Thymus (tissue), 11 donors: ENCODE measurements at regions not wholly inside any gene's neighbourhood (a gene's known extent, or its start where the extent isn't known, plus 50 kb on each side); places are given as distances from the start of the nearest gene placed in this dataset.

Experiments used
- DNase-seq, 9 donors: peaks; one replicate each; pipeline ENCODE4 v3.0.0-alpha.2; 2013; ENCODE audit warnings: low spot score in 9 of 9, low read depth in 6 of 9, missing footprints in 1 of 9
- H3K27ac ChIP-seq, 2 donors: one replicate each; pipeline ENCODE4 v1.5.1; 2013; ENCODE audit warnings: control low read depth in 1 of 2, low read depth in 1 of 2, low read length in 1 of 2, mild to moderate bottlenecking in 1 of 2, moderate library complexity in 1 of 2
- H3K27me3 ChIP-seq, 2 donors: one replicate each; pipeline ENCODE4 v1.5.1; 2013; ENCODE audit warnings: low read length in 1 of 2; ENCODE audit not compliant: control insufficient read depth in 2 of 2, insufficient read depth in 1 of 2
- H3K36me3 ChIP-seq, 2 donors: one replicate each; pipeline ENCODE4 v1.5.1; 2013; ENCODE audit warnings: low read length in 1 of 2, mild to moderate bottlenecking in 1 of 2, moderate library complexity in 1 of 2; ENCODE audit not compliant: control insufficient read depth in 2 of 2, insufficient read depth in 2 of 2
- H3K4me1 ChIP-seq, 2 donors: one replicate each; pipeline ENCODE4 v1.5.1; 2013; ENCODE audit warnings: low read length in 2 of 2; ENCODE audit not compliant: control insufficient read depth in 2 of 2, insufficient read depth in 2 of 2
- H3K4me3 ChIP-seq, 2 donors: one replicate each; pipeline ENCODE4 v1.5.1; 2013; ENCODE audit warnings: low read length in 2 of 2, control low read depth in 1 of 2, mild to moderate bottlenecking in 1 of 2
- H3K9me3 ChIP-seq, 2 donors: one replicate each; pipeline ENCODE4 v1.5.1; 2013; ENCODE audit warnings: low read length in 1 of 2, mild to moderate bottlenecking in 1 of 2; ENCODE audit not compliant: control insufficient read depth in 2 of 2, insufficient read depth in 1 of 2
- WGBS: extraction: QIAGEN DNeasy Blood & Tissue Kit; methylation state at CpG from one replicate; pipeline ENCODE4 v1.1.7; 2013; 5-methylcytosine and 5-hydroxymethylcytosine counted together
- donor health status: healthy.

DNA sequence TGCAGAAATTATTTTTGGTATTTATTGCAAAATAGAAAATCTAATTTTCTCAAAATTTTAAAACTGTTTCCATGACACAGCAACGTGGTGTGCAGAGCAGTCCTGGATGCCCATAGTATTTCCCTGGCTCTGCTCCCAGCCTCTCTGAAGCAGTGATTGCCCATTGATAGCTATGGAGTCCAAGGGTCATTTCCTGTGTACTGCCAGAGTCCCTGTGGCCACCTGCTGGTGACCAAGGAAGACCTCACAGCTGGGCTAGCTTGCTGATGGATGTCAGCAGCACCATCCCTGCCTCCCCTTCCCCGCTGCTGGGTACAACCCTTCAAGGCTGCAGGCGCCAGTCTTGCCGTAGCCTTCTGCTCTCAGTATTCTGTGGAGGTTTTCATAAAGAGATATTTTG is 184.1 kb downstream of the DIRAS2 start:
- DNase-seq = no peak
- no peak overlapping the region for H3K27ac ChIP-seq
- no peaks in the 10 kb centered on the region for H3K27me3 ChIP-seq
- no peaks in the 10 kb centered on the region for H3K4me1 ChIP-seq
- 93% methylated on average over 4 of the region's 4 CpGs for WGBS
- H3K4me3 ChIP-seq = no peak overlapping the region
- no peaks in the 10 kb centered on the region for H3K36me3 ChIP-seq
- H3K9me3 ChIP-seq = no peaks in the 10 kb centered on the region

DNA sequence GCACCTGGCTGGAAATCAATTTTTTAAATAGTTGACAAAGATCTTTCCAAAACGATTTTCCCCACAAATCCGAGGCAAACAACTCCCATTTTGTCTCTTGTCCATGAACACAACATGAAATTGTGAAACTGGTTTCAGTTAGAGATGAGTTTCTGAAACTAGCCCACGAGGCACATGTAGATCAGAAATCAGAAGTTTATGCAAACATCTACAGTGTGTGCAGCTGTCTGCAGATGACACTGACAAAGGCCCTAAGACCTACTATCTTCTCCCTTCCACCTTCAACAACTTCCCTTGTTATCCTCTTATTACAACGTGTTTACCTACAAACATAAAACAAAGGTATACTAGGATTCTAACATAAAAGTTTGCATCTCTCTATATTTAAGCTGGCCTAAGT is 183.3 kb downstream of the DIRAS2 start:
- 88% methylated on average over 4 of the region's 4 CpGs for WGBS
- Histone ChIP-seq H3K27me3 (no peaks in the 10 kb centered on the region), H3K4me1 (no peaks in the 10 kb centered on the region), H3K9me3 (no peaks in the 10 kb centered on the region), H3K36me3 (no peaks in the 10 kb centered on the region), H3K4me3 (no peak overlapping the region), H3K27ac (no peak overlapping the region)
- DNase-seq = no peak

DNA sequence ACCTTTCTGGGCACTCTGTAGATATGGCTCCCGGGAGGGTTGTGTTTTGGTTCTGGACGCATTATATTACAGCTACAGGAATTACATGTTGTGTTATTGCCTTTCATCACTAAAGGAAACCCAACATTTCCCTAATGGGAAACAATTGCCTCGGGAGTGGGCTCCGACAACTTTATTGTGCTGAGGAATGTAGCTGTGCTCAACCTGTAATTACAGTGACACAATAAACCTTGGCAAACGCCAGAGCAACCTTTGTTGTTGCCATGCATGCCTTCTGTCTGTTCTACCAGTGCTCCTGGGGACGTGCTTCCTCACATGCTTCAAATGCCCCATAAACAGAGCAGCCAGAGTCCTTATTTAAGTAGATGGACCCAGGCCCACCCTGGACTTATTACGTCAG is 182.4 kb downstream of the DIRAS2 start:
- no peak overlapping the region for H3K4me3 ChIP-seq
- no peak overlapping the region for H3K27ac ChIP-seq
- DNase-seq = no peak
- H3K4me1 ChIP-seq = no peaks in the 10 kb centered on the region
- WGBS = 79% methylated on average over 7 of the region's 7 CpGs
- H3K9me3 ChIP-seq = no peaks in the 10 kb centered on the region
- H3K27me3 ChIP-seq = no peaks in the 10 kb centered on the region
- no peaks in the 10 kb centered on the region for H3K36me3 ChIP-seq

DNA sequence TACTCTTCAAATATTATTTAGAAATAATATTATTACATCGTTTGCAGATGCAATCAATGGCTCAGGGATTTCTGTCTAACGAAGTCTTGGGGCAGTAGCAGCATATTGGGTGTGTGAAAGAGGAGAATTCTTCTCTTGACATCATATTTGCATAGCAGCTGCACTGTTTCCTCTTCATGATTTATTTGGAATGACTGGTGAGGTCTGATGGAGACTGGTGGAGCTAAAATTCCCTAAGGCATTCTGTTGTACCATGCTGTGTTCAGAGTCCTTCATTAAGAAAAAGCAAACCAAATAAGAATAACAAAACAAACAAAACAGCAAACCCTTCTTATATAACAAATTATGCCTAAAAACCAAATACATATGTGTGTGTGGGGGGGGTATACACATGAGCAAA is 177.6 kb downstream of the DIRAS2 start:
- no peak for DNase-seq
- WGBS = 80% methylated on average over 2 of the region's 2 CpGs

DNA sequence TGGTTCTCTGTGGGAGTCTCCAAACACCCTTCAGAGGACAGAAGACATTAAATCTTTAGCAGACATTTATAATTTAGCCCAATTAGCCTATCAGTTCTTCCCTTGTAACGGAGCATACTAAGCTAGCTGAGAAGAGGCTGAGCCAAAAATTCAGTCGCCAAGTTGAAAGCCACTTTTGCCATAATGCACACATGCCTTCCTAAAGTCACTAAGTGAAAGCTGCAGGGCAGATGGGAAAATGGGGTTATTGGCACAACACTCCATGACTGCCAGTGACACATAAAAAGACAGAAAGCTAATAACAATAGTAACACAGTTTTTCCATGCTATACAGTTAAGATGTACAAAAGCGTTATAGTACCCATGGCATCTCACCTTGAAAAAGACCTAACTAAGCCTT is 176.2 kb downstream of the DIRAS2 start:
- WGBS = 94% methylated on average over 3 of the region's 3 CpGs
- Histone ChIP-seq H3K9me3 (no peaks in the 10 kb centered on the region), H3K4me1 (no peaks in the 10 kb centered on the region), H3K4me3 (no peak overlapping the region), H3K36me3 (no peaks in the 10 kb centered on the region), H3K27me3 (no peaks in the 10 kb centered on the region), H3K27ac (no peak overlapping the region)
- DNase-seq = no peak

More for the DNA sequence above, 177.6 kb downstream of the DIRAS2 start:
- Histone ChIP-seq H3K36me3 (no peaks in the 10 kb centered on the region), H3K4me3 (no peak overlapping the region), H3K9me3 (no peaks in the 10 kb centered on the region), H3K4me1 (no peaks in the 10 kb centered on the region), H3K27ac (no peak overlapping the region), H3K27me3 (no peaks in the 10 kb centered on the region)

DNA sequence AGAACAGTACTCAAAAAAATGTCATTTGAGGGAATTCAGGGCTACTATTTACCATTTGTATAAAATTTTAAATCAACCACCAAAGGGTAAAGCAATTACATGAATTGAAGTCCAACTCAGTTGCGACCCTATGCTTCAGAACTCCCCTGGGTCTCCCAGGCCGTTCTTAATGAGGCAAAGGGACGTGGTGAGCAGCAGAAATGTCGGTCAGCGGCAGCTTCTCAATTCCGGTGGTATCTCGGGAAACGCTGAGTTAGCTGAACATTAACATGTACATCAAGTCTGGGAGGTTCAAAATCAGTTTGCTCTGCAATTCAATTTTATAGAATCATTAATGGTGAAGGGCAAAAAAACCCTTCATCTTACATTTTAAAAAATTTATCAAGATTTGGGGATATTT is 173.2 kb downstream of the DIRAS2 start:
- Histone ChIP-seq H3K27me3 (no peaks in the 10 kb centered on the region), H3K9me3 (no peaks in the 10 kb centered on the region), H3K27ac (no peak overlapping the region), H3K36me3 (no peaks in the 10 kb centered on the region), H3K4me3 (no peak overlapping the region), H3K4me1 (no peaks in the 10 kb centered on the region)
- no peak for DNase-seq
- WGBS = 94% methylated on average over 8 of the region's 8 CpGs

DNA sequence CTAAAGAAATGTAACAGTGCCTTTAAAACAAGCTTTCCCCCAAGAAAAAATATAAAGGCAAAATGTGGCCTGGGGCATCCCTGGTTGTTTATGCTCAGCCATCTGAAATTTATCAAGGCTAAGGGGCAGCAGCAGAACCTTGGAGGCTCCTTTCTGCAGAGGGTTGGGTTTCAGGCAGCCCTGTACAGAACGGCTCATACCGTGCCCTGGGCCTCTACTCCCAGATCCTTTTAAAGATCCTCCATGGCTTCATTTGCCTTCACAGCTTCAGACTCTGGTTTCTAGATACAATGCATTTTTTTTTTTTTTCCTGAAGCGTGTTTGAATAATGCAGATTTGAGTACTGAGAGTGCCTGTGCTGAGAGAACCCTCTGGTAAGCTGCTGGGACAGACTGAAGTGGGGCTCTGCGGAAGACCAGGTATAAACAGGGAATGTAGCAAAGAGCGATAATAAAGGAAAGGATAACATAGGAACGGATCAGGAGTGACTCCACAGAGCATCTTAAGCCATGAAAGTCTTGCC is 172.7 kb downstream of the DIRAS2 start:
- no peak overlapping the region for H3K4me3 ChIP-seq
- no peaks in the 10 kb centered on the region for H3K4me1 ChIP-seq
- WGBS = 95% methylated on average over 6 of the region's 6 CpGs
- H3K27ac ChIP-seq = no peak overlapping the region
- H3K27me3 ChIP-seq = no peaks in the 10 kb centered on the region
- H3K36me3 ChIP-seq = no peaks in the 10 kb centered on the region
- DNase-seq = no peak
- no peaks in the 10 kb centered on the region for H3K9me3 ChIP-seq

DNA sequence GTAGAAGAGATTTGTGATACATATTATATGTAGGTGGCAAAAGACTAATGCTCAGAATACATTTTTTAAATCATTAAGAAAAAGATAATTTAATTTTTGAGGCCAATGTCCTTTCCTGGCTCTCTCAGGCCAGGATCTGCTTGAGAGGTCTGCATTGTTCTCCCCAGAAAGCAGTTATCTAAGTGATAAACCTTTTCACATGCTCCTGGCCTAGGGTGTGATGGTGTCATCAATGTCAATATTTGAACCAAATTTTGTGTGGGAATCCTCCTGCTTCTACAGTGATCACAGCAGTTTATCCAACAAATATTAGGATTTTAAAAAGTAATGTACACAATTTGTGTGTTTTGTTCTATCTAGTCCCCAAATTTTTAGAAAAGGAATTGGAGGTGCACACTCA is 166.6 kb downstream of the DIRAS2 start:
- no peak for DNase-seq
- no peaks in the 10 kb centered on the region for H3K4me1 ChIP-seq
- H3K36me3 ChIP-seq = no peaks in the 10 kb centered on the region
- no peak overlapping the region for H3K27ac ChIP-seq
- H3K4me3 ChIP-seq = no peak overlapping the region
- no peaks in the 10 kb centered on the region for H3K9me3 ChIP-seq
- no peaks in the 10 kb centered on the region for H3K27me3 ChIP-seq

DNA sequence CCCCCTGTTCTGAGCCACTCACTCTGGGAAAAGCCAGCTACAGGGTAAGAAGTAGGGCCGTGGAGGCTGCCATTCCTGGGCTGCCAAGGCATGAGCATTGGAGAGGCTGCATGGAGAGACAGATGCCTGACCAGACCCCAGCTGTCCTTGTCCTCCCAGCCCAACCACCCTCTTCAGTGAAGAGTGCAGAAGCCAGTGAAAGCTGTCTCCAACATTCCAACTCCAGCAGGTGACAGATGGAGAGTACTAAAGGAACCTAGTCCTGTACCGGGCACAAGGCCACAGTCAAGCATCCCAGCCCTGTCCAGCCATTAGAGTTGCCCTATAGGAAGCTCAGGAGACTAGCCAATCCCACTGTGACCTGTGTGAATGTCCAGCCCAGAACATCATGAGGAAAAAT is 165.1 kb downstream of the DIRAS2 start:
- no peak overlapping the region for H3K27ac ChIP-seq
- H3K4me1 ChIP-seq = no peaks in the 10 kb centered on the region
- no peaks in the 10 kb centered on the region for H3K27me3 ChIP-seq
- H3K9me3 ChIP-seq = no peaks in the 10 kb centered on the region
- H3K4me3 ChIP-seq = no peak overlapping the region
- 93% methylated on average over 2 of the region's 2 CpGs for WGBS
- H3K36me3 ChIP-seq = no peaks in the 10 kb centered on the region
- DNase-seq = no peak

DNA sequence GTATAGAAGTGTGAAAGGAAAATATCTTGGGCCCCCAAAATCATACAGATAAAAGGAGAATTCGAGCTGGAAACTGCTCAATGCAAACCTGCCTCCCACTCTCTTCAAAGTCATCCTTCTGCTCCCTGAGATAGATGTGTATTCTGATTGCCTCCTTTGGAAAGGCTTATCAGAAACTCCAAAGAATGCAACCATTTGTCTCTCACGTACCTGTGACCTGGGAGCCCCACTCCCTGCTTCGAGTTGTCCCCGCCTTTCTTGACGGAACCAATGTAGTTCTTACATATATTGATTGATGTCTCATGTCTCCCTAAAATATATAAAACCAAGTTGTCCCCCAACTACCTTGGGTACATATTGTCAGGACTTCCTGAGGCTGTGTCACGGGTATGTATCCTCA is 163.8 kb downstream of the DIRAS2 start:
- H3K9me3 ChIP-seq = no peaks in the 10 kb centered on the region
- no peaks in the 10 kb centered on the region for H3K27me3 ChIP-seq
- H3K27ac ChIP-seq = no peak overlapping the region
- WGBS = 78% methylated on average over 6 of the region's 6 CpGs
- no peaks in the 10 kb centered on the region for H3K36me3 ChIP-seq
- no peak for DNase-seq
- H3K4me3 ChIP-seq = no peak overlapping the region
- H3K4me1 ChIP-seq = no peaks in the 10 kb centered on the region
